Panc1 (cell line): ENCODE measurements at regions not wholly inside any gene's neighbourhood (a gene's known extent, or its start where the extent isn't known, plus 50 kb on each side); places are given as distances from the start of the nearest gene placed in this dataset.

Experiments
- POLR2AphosphoS5 ChIP-seq: IDR thresholded peaks from 2 replicates; pipeline ENCODE4 v1.6.1; 2012; ENCODE audit warnings: mild to moderate bottlenecking, low read depth, low read length, moderate library complexity
- SIN3A ChIP-seq: IDR thresholded peaks from 2 replicates; pipeline ENCODE4 v1.6.1; 2012; ENCODE audit warnings: low read depth, mild to moderate bottlenecking, low read length, moderate library complexity, borderline replicate concordance; ENCODE audit not compliant: insufficient read depth
- TCF7L2 ChIP-seq: IDR thresholded peaks from 2 replicates; pipeline ENCODE4 v1.6.1; 2011; ENCODE audit warnings: mild to moderate bottlenecking, low read depth, low read length, inconsistent platforms
- TF ChIP-seq, protein P1 (sequence below): fragments of 450-650 bp; IDR thresholded peaks from 2 replicates; pipeline ENCODE4 v1.5.1; 2017; ENCODE audit warnings: mild to moderate bottlenecking
- TF ChIP-seq, protein P2 (sequence below), 2 experiments: IDR thresholded peaks; 2 replicates each; pipeline ENCODE4 v1.6.1; 2011 to 2012; ENCODE audit warnings: low read depth in 2 of 2, control low read depth in 1 of 2, low read length in 1 of 2, mild to moderate bottlenecking in 1 of 2, moderate library complexity in 1 of 2; ENCODE audit not compliant: insufficient read depth in 1 of 2

DNA sequence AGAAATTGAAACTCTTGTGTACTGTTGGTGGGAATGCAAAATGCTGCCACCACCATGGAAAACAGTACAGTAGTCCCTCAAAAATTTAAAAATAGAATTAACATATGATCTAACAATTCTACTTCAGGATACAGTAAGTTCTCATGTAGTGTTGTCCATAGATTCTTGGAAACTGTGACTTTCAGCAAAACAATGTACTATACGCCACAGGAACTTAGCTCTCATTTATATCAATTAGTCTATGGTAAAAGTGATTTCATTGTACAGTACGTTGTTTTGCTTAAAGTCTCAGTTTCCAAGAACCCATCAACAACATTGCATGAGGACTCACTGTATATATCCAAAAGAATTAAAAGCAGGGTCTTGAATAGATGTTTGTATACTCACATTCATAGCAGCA lies 233.5 kb upstream of the GAS1 start:
- TF ChIP-seq, protein P1, sequence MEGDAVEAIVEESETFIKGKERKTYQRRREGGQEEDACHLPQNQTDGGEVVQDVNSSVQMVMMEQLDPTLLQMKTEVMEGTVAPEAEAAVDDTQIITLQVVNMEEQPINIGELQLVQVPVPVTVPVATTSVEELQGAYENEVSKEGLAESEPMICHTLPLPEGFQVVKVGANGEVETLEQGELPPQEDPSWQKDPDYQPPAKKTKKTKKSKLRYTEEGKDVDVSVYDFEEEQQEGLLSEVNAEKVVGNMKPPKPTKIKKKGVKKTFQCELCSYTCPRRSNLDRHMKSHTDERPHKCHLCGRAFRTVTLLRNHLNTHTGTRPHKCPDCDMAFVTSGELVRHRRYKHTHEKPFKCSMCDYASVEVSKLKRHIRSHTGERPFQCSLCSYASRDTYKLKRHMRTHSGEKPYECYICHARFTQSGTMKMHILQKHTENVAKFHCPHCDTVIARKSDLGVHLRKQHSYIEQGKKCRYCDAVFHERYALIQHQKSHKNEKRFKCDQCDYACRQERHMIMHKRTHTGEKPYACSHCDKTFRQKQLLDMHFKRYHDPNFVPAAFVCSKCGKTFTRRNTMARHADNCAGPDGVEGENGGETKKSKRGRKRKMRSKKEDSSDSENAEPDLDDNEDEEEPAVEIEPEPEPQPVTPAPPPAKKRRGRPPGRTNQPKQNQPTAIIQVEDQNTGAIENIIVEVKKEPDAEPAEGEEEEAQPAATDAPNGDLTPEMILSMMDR: no peak
- TF ChIP-seq POLR2AphosphoS5: no peak
- TF ChIP-seq SIN3A: no peak
- TF ChIP-seq, protein P2, sequence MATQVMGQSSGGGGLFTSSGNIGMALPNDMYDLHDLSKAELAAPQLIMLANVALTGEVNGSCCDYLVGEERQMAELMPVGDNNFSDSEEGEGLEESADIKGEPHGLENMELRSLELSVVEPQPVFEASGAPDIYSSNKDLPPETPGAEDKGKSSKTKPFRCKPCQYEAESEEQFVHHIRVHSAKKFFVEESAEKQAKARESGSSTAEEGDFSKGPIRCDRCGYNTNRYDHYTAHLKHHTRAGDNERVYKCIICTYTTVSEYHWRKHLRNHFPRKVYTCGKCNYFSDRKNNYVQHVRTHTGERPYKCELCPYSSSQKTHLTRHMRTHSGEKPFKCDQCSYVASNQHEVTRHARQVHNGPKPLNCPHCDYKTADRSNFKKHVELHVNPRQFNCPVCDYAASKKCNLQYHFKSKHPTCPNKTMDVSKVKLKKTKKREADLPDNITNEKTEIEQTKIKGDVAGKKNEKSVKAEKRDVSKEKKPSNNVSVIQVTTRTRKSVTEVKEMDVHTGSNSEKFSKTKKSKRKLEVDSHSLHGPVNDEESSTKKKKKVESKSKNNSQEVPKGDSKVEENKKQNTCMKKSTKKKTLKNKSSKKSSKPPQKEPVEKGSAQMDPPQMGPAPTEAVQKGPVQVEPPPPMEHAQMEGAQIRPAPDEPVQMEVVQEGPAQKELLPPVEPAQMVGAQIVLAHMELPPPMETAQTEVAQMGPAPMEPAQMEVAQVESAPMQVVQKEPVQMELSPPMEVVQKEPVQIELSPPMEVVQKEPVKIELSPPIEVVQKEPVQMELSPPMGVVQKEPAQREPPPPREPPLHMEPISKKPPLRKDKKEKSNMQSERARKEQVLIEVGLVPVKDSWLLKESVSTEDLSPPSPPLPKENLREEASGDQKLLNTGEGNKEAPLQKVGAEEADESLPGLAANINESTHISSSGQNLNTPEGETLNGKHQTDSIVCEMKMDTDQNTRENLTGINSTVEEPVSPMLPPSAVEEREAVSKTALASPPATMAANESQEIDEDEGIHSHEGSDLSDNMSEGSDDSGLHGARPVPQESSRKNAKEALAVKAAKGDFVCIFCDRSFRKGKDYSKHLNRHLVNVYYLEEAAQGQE (IDR thresholded peaks at IDR 0.05; ENCODE audit: insufficient read depth in 1 of 2, low read depth in 2 of 2, low read length in 1 of 2): no peak
- TF ChIP-seq TCF7L2: no peak
